ENCODE measurements at regions not wholly inside any gene's neighbourhood (a gene's known extent, or its start where the extent isn't known, plus 50 kb on each side); places are given as distances from the start of the nearest gene placed in this dataset.

- H3K27ac Mint-ChIP-seq = no peak overlapping the region
Measured at GRCh38 chr22:49011379-49011768, 816.3 kb downstream of the BRD1 start.

GRCh38 chr22:49010901-49011300, 816.8 kb downstream of the BRD1 start:
- Histone ChIP-seq H3K9me3 (ENCODE audit: control insufficient read depth, insufficient read depth, low read length) (no peaks in the 10 kb centered on the region), H3K4me3 (ENCODE audit: low read length) (no peak overlapping the region), H3K27me3 (ENCODE audit: control insufficient read depth, insufficient read depth, low read length) (no peaks in the 10 kb centered on the region), H3K36me3 (ENCODE audit: control insufficient read depth, insufficient read depth, low read length) (no peaks in the 10 kb centered on the region), H3K27ac (ENCODE audit: low read length) (no peak overlapping the region), H3K4me1 (ENCODE audit: control insufficient read depth, insufficient read depth, low read length) (no peaks in the 10 kb centered on the region)
- DNase-seq (no peak), ATAC-seq (no peak)
- intact Hi-C loops (cut with micrococcal nuclease) = no loop called here
- H3K4me3 Mint-ChIP-seq = no peak overlapping the region
- no peaks in the 10 kb centered on the region for H3K36me3 Mint-ChIP-seq
- no peaks in the 10 kb centered on the region for H3K4me1 Mint-ChIP-seq
- no peak for TF ChIP-seq CTCF (IDR thresholded peaks at IDR 0.05)
- 86% methylated on average over 12 of the region's 12 CpGs for WGBS (ENCODE audit: insufficient coverage)
- no peaks in the 10 kb centered on the region for H3K9me3 Mint-ChIP-seq
- H3K27ac Mint-ChIP-seq = no peak overlapping the region
- no peaks in the 10 kb centered on the region for H3K27me3 Mint-ChIP-seq (ENCODE audit: low read depth in 2 of 2)

More at GRCh38 chr22:49011379-49011768, 816.3 kb downstream of the BRD1 start:
- Mint-ChIP-seq H3K9me3 (no peaks in the 10 kb centered on the region), H3K36me3 (no peaks in the 10 kb centered on the region), H3K27me3 (ENCODE audit: low read depth in 2 of 2) (no peaks in the 10 kb centered on the region), H3K4me3 (no peak overlapping the region), H3K4me1 (no peaks in the 10 kb centered on the region)
- intact Hi-C loops (cut with micrococcal nuclease) = no loop called here
- Histone ChIP-seq H3K27me3 (ENCODE audit: control insufficient read depth, insufficient read depth, low read length) (no peaks in the 10 kb centered on the region), H3K36me3 (ENCODE audit: control insufficient read depth, insufficient read depth, low read length) (no peaks in the 10 kb centered on the region), H3K4me3 (ENCODE audit: low read length) (no peak overlapping the region), H3K27ac (ENCODE audit: low read length) (no peak overlapping the region), H3K9me3 (ENCODE audit: control insufficient read depth, insufficient read depth, low read length) (no peaks in the 10 kb centered on the region), H3K4me1 (ENCODE audit: control insufficient read depth, insufficient read depth, low read length) (no peaks in the 10 kb centered on the region)
- TF ChIP-seq CTCF (IDR thresholded peaks at IDR 0.05) = no peak
- DNase-seq (no peak), ATAC-seq (no peak)
- WGBS (ENCODE audit: insufficient coverage) = 75% methylated on average over 11 of the region's 11 CpGs

- ATAC-seq (no peak), DNase-seq (no peak)
- no peaks in the 10 kb centered on the region for H3K4me1 ChIP-seq (ENCODE audit: control insufficient read depth, insufficient read depth, low read length)
- no peaks in the 10 kb centered on the region for H3K36me3 ChIP-seq (ENCODE audit: control insufficient read depth, insufficient read depth, low read length)
- no peaks in the 10 kb centered on the region for H3K9me3 ChIP-seq (ENCODE audit: control insufficient read depth, insufficient read depth, low read length)
- H3K36me3 Mint-ChIP-seq = no peaks in the 10 kb centered on the region
- 90% methylated on average over 25 of the region's 25 CpGs for WGBS (ENCODE audit: insufficient coverage)
- H3K4me1 Mint-ChIP-seq = no peaks in the 10 kb centered on the region
- H3K27ac Mint-ChIP-seq = no peak overlapping the region
- H3K27me3 ChIP-seq (ENCODE audit: control insufficient read depth, insufficient read depth, low read length) = no peaks in the 10 kb centered on the region
- no peak for TF ChIP-seq CTCF (IDR thresholded peaks at IDR 0.05)
- no peaks in the 10 kb centered on the region for H3K9me3 Mint-ChIP-seq
- no peak overlapping the region for H3K27ac ChIP-seq (ENCODE audit: low read length)
- H3K4me3 ChIP-seq (ENCODE audit: low read length) = no peak overlapping the region
- intact Hi-C loops (cut with micrococcal nuclease) = no loop called here
- H3K4me3 Mint-ChIP-seq = no peak overlapping the region
- H3K27me3 Mint-ChIP-seq (ENCODE audit: low read depth in 2 of 2) = no peaks in the 10 kb centered on the region
Measured at GRCh38 chr22:49010070-49010863, 817.4 kb downstream of the BRD1 start.
